GM23338 (cell line): ENCODE measurements at regions not wholly inside any gene's neighbourhood (a gene's known extent, or its start where the extent isn't known, plus 50 kb on each side); places are given as distances from the start of the nearest gene placed in this dataset.

Experiments
- ATAC-seq: fragments of 200-7000 bp; cut with Tn5 transposase; 3 replicates; pipeline ENCODE4 v1.9.1; 2020
- DNase-seq: peaks from one replicate; pipeline ENCODE4 v3.0.0-alpha.2; 2015; ENCODE audit warnings: low spot score
- H2AFZ ChIP-seq: fragments of 200-600 bp; sonication (generic); 2 replicates; pipeline ENCODE4 v1.8.0; 2016; ENCODE audit warnings: antibody characterized with exemption, mild to moderate bottlenecking, moderate library complexity
- H3F3A ChIP-seq: fragments of 200-600 bp; sonication (generic); replicated peaks from 2 replicates; pipeline ENCODE4 v1.8.0; 2017; ENCODE audit warnings: antibody characterized with exemption, mixed run types, low read depth
- H3K27ac ChIP-seq: fragments of 200-600 bp; sonication (generic); 2 replicates; pipeline ENCODE4 v1.6.1; 2016; ENCODE audit warnings: low read depth
- H3K27me3 ChIP-seq: fragments of 200-600 bp; sonication (generic); 2 replicates; pipeline ENCODE4 v1.8.0; 2016; ENCODE audit warnings: mild to moderate bottlenecking, mixed run types, moderate library complexity; ENCODE audit not compliant: insufficient read depth
- H3K36me3 ChIP-seq: fragments of 200-600 bp; sonication (generic); 2 replicates; pipeline ENCODE4 v1.8.0; 2016; ENCODE audit warnings: mild to moderate bottlenecking; ENCODE audit not compliant: insufficient read depth
- H3K4me1 ChIP-seq: fragments of 200-600 bp; sonication (generic); 2 replicates; pipeline ENCODE4 v1.8.0; 2016; ENCODE audit warnings: mild to moderate bottlenecking, moderate library complexity; ENCODE audit not compliant: insufficient read depth
- H3K4me2 ChIP-seq: fragments of 200-600 bp; sonication (generic); 2 replicates; pipeline ENCODE4 v1.7.1; 2017; ENCODE audit warnings: mixed run types
- H3K4me3 ChIP-seq: fragments of 200-600 bp; sonication (generic); 2 replicates; pipeline ENCODE4 v1.6.1; 2016; ENCODE audit warnings: mixed run types
- H3K79me2 ChIP-seq: fragments of 200-600 bp; sonication (generic); replicated peaks from 2 replicates; pipeline ENCODE4 v1.8.0; 2017; ENCODE audit warnings: mild to moderate bottlenecking; ENCODE audit not compliant: insufficient read depth
- H3K9me2 ChIP-seq: fragments of 200-600 bp; sonication (generic); 2 replicates; pipeline ENCODE4 v1.8.0; 2017; ENCODE audit not compliant: insufficient read depth
- H4K20me1 ChIP-seq: fragments of 200-600 bp; sonication (generic); replicated peaks from 2 replicates; pipeline ENCODE4 v1.8.0; 2017; ENCODE audit warnings: mild to moderate bottlenecking; ENCODE audit not compliant: insufficient read depth
- H3K27ac Mint-ChIP-seq: 2 replicates; pipeline ENCODE4 v1.8.0; 2020; ENCODE audit warnings: inconsistent platforms, mild to moderate bottlenecking, moderate library complexity, mixed read lengths
- H3K27me3 Mint-ChIP-seq: 3 replicates; pipeline ENCODE4 v1.8.0; 2022; ENCODE audit warnings: low read depth, mild to moderate bottlenecking, moderate library complexity, mixed read lengths, inconsistent platforms; ENCODE audit not compliant: insufficient read depth, poor library complexity
- H3K36me3 Mint-ChIP-seq: 3 replicates; pipeline ENCODE4 v1.8.0; 2021; ENCODE audit warnings: low read depth, mild to moderate bottlenecking, inconsistent platforms, moderate library complexity, mixed read lengths
- H3K4me1 Mint-ChIP-seq: 3 replicates; pipeline ENCODE4 v1.8.0; 2020; ENCODE audit warnings: mild to moderate bottlenecking, inconsistent platforms, mixed read lengths
- H3K4me3 Mint-ChIP-seq: 3 replicates; pipeline ENCODE4 v1.8.0; 2021; ENCODE audit warnings: moderate library complexity, mild to moderate bottlenecking, inconsistent platforms, mixed read lengths
- H3K9me3 Mint-ChIP-seq: 3 replicates; pipeline ENCODE4 v1.8.0; 2020; ENCODE audit warnings: moderate library complexity, mild to moderate bottlenecking, inconsistent platforms, mixed read lengths
- CREB1 ChIP-seq: fragments of 250-450 bp; sonication (Bioruptor Pico); IDR thresholded peaks from 2 replicates; pipeline ENCODE4 v1.5.0; 2020; ENCODE audit warnings: low read depth, mild to moderate bottlenecking, moderate library complexity
- EZH2 ChIP-seq: fragments of 200-600 bp; sonication (generic); IDR thresholded peaks from one replicate; pipeline ENCODE4 v1.8.0; 2017; ENCODE audit warnings: antibody characterized with exemption, mild to moderate bottlenecking, low read depth; ENCODE audit not compliant: unreplicated experiment
- EZH2phosphoT487 ChIP-seq: fragments of 200-600 bp; sonication (generic); IDR thresholded peaks from one replicate; pipeline ENCODE4 v1.8.1; 2018; ENCODE audit warnings: antibody characterized with exemption; ENCODE audit not compliant: unreplicated experiment
- JUNB ChIP-seq: IDR thresholded peaks from one replicate; pipeline ENCODE4 v1.6.1; 2016; ENCODE audit warnings: antibody characterized with exemption; ENCODE audit not compliant: unreplicated experiment
- NANOG ChIP-seq: IDR thresholded peaks from 2 replicates; pipeline ENCODE4 v1.6.1; 2016; ENCODE audit warnings: antibody characterized with exemption, borderline replicate concordance
- POLR2AphosphoS5 ChIP-seq: IDR thresholded peaks from 2 replicates; pipeline ENCODE4 v1.6.1; 2016; ENCODE audit warnings: antibody characterized with exemption, low read depth
- STAT1 ChIP-seq: IDR thresholded peaks from one replicate; pipeline ENCODE4 v1.6.1; 2016; ENCODE audit warnings: antibody characterized with exemption; ENCODE audit not compliant: unreplicated experiment
- ZNF114 ChIP-seq: fragments of 250-450 bp; sonication (Bioruptor Pico); IDR thresholded peaks from 2 replicates; pipeline ENCODE4 v1.5.0; 2020; ENCODE audit warnings: mild to moderate bottlenecking, moderate library complexity
- ZNF331 ChIP-seq: fragments of 250-450 bp; sonication (Bioruptor Pico); IDR thresholded peaks from 2 replicates; pipeline ENCODE4 v1.5.0; 2020; ENCODE audit warnings: low read depth, mild to moderate bottlenecking, moderate library complexity
- TF ChIP-seq, protein P1 (sequence below): IDR thresholded peaks from one replicate; pipeline ENCODE4 v1.6.1; 2018; ENCODE audit warnings: antibody characterized with exemption; ENCODE audit not compliant: unreplicated experiment
- TF ChIP-seq, protein P2 (sequence below): fragments of 250-450 bp; sonication (Bioruptor Pico); IDR thresholded peaks from 2 replicates; pipeline ENCODE4 v1.5.0; 2020; ENCODE audit warnings: mild to moderate bottlenecking, moderate library complexity
- TF ChIP-seq, protein P3 (sequence below): IDR thresholded peaks from 2 replicates; pipeline ENCODE4 v1.6.1; 2016; ENCODE audit warnings: antibody characterized with exemption
- TF ChIP-seq, protein P4 (sequence below), 2 experiments: fragments of 200-600 bp in 1 of 2; sonication (generic) in 1 of 2; conservative IDR thresholded peaks; 2 replicates each; pipeline versions ENCODE4 v1.5.1 to v1.6.1; 2016 to 2017; ENCODE audit warnings: antibody characterized with exemption in 2 of 2, low read depth in 2 of 2, mild to moderate bottlenecking in 2 of 2, moderate library complexity in 1 of 2

DNA sequence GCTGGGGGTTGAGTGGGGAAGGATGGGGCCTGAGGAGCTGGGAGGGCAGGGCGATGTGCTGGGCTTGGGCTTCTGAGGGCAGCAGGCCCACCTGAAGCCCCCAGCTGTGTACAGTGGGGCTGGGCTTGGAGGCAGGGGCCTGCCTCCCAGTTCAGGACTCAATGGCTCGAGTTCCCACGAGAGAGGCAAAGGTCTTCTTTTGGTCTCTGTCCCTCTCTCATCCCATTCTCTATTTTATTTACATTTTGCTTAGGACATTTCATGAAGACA, 180.6 kb downstream of the MACROH2A1 start:
- no peak for DNase-seq
- no peaks in the 10 kb centered on the region for H3K9me3 Mint-ChIP-seq
- TF ChIP-seq NANOG: no peak
- TF ChIP-seq ZNF114 (CRISPR knock-in tag): no peak
- TF ChIP-seq, protein P1, sequence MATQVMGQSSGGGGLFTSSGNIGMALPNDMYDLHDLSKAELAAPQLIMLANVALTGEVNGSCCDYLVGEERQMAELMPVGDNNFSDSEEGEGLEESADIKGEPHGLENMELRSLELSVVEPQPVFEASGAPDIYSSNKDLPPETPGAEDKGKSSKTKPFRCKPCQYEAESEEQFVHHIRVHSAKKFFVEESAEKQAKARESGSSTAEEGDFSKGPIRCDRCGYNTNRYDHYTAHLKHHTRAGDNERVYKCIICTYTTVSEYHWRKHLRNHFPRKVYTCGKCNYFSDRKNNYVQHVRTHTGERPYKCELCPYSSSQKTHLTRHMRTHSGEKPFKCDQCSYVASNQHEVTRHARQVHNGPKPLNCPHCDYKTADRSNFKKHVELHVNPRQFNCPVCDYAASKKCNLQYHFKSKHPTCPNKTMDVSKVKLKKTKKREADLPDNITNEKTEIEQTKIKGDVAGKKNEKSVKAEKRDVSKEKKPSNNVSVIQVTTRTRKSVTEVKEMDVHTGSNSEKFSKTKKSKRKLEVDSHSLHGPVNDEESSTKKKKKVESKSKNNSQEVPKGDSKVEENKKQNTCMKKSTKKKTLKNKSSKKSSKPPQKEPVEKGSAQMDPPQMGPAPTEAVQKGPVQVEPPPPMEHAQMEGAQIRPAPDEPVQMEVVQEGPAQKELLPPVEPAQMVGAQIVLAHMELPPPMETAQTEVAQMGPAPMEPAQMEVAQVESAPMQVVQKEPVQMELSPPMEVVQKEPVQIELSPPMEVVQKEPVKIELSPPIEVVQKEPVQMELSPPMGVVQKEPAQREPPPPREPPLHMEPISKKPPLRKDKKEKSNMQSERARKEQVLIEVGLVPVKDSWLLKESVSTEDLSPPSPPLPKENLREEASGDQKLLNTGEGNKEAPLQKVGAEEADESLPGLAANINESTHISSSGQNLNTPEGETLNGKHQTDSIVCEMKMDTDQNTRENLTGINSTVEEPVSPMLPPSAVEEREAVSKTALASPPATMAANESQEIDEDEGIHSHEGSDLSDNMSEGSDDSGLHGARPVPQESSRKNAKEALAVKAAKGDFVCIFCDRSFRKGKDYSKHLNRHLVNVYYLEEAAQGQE: no peak
- TF ChIP-seq, protein P2, sequence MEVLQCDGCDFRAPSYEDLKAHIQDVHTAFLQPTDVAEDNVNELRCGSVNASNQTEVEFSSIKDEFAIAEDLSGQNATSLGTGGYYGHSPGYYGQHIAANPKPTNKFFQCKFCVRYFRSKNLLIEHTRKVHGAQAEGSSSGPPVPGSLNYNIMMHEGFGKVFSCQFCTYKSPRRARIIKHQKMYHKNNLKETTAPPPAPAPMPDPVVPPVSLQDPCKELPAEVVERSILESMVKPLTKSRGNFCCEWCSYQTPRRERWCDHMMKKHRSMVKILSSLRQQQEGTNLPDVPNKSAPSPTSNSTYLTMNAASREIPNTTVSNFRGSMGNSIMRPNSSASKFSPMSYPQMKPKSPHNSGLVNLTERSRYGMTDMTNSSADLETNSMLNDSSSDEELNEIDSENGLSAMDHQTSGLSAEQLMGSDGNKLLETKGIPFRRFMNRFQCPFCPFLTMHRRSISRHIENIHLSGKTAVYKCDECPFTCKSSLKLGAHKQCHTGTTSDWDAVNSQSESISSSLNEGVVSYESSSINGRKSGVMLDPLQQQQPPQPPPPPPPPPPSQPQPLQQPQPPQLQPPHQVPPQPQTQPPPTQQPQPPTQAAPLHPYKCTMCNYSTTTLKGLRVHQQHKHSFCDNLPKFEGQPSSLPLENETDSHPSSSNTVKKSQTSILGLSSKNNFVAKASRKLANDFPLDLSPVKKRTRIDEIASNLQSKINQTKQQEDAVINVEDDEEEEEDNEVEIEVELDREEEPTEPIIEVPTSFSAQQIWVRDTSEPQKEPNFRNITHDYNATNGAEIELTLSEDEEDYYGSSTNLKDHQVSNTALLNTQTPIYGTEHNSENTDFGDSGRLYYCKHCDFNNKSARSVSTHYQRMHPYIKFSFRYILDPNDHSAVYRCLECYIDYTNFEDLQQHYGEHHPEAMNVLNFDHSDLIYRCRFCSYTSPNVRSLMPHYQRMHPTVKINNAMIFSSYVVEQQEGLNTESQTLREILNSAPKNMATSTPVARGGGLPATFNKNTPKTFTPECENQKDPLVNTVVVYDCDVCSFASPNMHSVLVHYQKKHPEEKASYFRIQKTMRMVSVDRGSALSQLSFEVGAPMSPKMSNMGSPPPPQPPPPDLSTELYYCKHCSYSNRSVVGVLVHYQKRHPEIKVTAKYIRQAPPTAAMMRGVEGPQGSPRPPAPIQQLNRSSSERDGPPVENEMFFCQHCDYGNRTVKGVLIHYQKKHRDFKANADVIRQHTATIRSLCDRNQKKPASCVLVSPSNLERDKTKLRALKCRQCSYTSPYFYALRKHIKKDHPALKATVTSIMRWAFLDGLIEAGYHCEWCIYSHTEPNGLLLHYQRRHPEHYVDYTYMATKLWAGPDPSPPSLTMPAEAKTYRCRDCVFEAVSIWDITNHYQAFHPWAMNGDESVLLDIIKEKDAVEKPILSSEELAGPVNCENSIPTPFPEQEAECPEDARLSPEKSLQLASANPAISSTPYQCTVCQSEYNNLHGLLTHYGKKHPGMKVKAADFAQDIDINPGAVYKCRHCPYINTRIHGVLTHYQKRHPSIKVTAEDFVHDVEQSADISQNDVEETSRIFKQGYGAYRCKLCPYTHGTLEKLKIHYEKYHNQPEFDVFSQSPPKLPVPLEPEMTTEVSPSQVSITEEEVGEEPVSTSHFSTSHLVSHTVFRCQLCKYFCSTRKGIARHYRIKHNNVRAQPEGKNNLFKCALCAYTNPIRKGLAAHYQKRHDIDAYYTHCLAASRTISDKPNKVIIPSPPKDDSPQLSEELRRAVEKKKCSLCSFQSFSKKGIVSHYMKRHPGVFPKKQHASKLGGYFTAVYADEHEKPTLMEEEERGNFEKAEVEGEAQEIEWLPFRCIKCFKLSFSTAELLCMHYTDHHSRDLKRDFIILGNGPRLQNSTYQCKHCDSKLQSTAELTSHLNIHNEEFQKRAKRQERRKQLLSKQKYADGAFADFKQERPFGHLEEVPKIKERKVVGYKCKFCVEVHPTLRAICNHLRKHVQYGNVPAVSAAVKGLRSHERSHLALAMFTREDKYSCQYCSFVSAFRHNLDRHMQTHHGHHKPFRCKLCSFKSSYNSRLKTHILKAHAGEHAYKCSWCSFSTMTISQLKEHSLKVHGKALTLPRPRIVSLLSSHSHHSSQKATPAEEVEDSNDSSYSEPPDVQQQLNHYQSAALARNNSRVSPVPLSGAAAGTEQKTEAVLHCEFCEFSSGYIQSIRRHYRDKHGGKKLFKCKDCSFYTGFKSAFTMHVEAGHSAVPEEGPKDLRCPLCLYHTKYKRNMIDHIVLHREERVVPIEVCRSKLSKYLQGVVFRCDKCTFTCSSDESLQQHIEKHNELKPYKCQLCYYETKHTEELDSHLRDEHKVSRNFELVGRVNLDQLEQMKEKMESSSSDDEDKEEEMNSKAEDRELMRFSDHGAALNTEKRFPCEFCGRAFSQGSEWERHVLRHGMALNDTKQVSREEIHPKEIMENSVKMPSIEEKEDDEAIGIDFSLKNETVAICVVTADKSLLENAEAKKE: no peak
- TF ChIP-seq, protein P3, sequence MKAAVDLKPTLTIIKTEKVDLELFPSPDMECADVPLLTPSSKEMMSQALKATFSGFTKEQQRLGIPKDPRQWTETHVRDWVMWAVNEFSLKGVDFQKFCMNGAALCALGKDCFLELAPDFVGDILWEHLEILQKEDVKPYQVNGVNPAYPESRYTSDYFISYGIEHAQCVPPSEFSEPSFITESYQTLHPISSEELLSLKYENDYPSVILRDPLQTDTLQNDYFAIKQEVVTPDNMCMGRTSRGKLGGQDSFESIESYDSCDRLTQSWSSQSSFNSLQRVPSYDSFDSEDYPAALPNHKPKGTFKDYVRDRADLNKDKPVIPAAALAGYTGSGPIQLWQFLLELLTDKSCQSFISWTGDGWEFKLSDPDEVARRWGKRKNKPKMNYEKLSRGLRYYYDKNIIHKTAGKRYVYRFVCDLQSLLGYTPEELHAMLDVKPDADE: no peak
- TF ChIP-seq JUNB: no peak
- TF ChIP-seq, protein P4, sequence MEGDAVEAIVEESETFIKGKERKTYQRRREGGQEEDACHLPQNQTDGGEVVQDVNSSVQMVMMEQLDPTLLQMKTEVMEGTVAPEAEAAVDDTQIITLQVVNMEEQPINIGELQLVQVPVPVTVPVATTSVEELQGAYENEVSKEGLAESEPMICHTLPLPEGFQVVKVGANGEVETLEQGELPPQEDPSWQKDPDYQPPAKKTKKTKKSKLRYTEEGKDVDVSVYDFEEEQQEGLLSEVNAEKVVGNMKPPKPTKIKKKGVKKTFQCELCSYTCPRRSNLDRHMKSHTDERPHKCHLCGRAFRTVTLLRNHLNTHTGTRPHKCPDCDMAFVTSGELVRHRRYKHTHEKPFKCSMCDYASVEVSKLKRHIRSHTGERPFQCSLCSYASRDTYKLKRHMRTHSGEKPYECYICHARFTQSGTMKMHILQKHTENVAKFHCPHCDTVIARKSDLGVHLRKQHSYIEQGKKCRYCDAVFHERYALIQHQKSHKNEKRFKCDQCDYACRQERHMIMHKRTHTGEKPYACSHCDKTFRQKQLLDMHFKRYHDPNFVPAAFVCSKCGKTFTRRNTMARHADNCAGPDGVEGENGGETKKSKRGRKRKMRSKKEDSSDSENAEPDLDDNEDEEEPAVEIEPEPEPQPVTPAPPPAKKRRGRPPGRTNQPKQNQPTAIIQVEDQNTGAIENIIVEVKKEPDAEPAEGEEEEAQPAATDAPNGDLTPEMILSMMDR (conservative IDR thresholded peaks at IDR 0.05; ENCODE audit: low read depth in 2 of 2): no peak
- no peak for TF ChIP-seq CREB1 (CRISPR knock-in tag)
- TF ChIP-seq ZNF331 (CRISPR knock-in tag): no peak
- TF ChIP-seq EZH2: no peak
- no peak for TF ChIP-seq EZH2phosphoT487
- TF ChIP-seq POLR2AphosphoS5: no peak
- TF ChIP-seq STAT1: no peak

More for the DNA sequence above, 180.6 kb downstream of the MACROH2A1 start:
- no peaks in the 10 kb centered on the region for H3K36me3 ChIP-seq
- no peak overlapping the region for H2AFZ ChIP-seq
- no peak overlapping the region for H3K4me2 ChIP-seq
- H3K4me3 ChIP-seq: no peak overlapping the region
- H3K27ac ChIP-seq: no peak overlapping the region
- no peak for ATAC-seq
- no peaks in the 10 kb centered on the region for H3K79me2 ChIP-seq
- Mint-ChIP-seq H3K27me3 (peaks cover 12% of the 10 kb centered on the region), H3K4me3 (no peak overlapping the region), H3K4me1 (peaks cover 5% of the 10 kb centered on the region), H3K27ac (no peak overlapping the region), H3K36me3 (no peaks in the 10 kb centered on the region)
- H3F3A ChIP-seq: no peaks in the 10 kb centered on the region
- no peaks in the 10 kb centered on the region for H3K27me3 ChIP-seq
- H3K4me1 ChIP-seq: no peaks in the 10 kb centered on the region
- H4K20me1 ChIP-seq: no peaks in the 10 kb centered on the region
- H3K9me2 ChIP-seq: no peaks in the 10 kb centered on the region
